Islet of Langerhans (tissue), 1 donor: ENCODE measurements at regions not wholly inside any gene's neighbourhood (a gene's known extent, or its start where the extent isn't known, plus 50 kb on each side); places are given as distances from the start of the nearest gene placed in this dataset.

ENCODE experiments used
- FAIRE-seq: peaks from one replicate; lab custom pipeline; 2011; peaks lifted over from hg19 to GRCh38; lab: Jason Lieb, UNC

DNA sequence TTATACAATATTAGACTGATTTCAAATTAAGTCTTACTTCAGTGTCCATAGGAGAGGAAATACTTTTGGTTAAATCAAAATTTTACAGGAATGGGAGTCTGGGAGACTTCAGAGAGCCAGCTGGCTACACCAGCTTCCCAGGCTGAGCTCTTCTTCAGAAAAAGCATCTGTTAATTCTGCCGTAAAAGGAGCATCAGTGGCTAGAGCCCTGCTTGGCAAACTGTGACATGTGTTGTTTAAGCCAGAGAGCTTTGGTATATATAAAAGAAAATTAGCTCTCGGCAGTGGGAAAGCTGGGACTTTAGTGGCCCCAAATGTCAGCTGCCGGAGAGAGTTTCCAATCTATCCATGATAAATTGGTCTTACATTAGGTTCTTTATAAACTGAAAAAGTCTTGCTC is 378.8 kb upstream of the TUSC1 start:
- FAIRE-seq: no peak

DNA sequence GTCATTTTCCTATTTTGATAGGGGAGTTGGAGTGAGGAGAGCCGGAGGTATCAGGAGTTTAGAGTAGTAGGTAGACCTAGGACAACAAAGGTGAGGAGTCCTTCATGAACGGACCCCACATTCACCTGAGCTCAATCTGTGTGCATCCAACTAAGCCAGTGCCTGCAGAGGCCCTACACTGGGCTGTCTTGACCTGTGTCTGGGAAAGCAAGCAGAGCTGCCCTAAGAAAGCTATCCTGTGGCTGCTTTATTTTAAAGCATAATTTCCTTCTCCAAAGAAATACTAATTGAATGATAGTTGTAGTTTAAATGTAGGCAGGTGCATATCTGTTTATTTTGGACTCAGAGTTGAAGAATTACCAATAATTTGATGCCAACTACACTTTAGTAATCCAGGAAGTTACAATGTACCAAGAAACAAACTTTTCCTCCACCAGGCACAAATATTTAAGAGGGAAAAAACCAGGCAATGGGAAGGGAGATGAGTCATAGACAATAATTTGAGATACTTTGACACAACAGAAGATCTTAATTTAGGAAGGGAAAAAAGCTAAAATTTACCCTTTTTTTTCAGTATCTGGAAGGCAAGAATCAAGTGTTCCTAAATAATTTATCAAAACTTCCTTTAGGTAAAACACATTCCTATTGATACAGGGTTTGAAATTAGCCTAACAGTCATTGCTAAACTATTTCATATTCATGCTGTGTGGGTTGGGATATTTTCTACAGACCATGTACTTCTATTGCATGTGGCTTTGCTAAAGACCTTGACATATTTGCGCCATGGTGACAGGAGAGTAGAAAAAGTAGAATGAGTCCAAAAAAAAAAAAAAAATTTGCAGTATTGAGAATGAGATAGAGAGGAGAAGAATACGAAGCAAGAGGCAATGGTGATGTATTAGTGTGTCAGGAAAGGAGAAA is 376.6 kb upstream of the TUSC1 start:
- no peak for FAIRE-seq

DNA sequence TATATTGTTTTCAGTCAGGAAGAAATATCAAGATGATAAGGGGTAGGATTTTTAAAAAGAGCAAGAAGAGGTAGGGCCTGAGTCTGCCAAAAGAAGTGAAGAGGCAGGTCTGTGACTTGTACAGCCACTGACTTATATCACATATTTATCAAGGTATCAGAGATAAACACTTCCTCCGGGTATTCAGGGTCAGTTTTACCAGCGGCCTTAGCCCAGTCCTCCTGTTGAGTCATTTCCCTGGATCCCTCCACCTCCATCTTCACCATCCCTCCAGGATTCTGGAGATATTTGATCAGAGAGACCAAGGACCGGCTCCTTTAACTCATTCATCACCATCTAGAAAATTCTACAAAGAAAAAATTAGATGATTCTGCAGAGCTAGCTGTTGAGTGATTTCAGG is 375.7 kb upstream of the TUSC1 start:
- no peak for FAIRE-seq

DNA sequence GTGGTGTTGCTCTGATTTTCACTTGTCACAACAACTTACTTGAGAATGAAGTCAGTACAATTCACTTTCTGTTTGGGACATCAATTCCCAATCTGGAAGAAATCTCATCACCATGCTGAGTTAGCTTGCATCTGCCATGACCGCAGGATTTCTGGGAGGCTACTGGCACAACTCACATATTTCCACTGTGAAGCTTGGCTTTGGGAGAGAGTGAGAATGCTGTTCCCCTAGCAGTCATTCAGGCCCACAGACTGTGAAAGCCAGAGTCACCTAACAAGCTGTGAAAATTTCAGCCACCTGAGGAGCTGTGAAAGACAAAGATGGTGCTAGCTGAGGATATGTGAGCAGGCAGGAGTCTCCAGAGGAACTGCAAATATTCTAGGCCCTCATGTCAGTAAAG is 365.2 kb upstream of the TUSC1 start:
- FAIRE-seq: no peak

DNA sequence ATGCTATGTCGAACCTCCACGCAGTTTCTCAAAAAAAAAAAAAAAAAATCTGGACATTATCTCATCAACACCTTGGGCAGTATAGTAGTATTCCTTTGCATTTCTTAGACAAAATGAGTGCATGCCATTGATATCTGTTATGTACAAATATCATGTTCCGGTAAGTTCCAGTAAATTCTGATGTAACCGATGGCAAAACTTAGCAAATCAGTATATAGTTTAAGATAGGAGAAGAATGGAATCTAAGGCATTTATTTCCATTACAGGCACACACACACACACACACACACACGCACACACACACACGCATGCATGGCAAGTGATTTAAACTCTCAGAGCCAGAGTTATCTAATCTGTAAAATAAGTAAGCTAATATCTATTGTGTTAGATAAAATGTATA is 356.5 kb upstream of the TUSC1 start:
- FAIRE-seq: no peak

DNA sequence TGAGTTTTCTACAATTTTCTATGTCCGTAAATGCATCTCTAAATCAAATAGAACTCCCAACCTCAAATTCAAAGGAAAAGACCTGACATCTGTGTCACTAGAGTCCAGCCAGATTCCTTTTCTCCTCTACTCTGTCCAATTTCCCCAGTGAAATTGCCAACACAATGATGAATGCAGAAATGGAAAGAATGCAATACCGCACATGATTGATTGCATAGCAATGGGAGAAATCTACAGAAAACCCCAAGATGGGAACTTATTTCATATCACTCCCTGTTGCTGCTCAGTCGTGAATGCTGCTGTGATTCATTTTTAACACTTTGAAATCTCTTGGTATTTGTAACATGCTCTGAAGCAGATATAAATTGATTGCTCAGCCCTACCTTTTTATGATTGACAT is 355.1 kb upstream of the TUSC1 start:
- FAIRE-seq: no peak

DNA sequence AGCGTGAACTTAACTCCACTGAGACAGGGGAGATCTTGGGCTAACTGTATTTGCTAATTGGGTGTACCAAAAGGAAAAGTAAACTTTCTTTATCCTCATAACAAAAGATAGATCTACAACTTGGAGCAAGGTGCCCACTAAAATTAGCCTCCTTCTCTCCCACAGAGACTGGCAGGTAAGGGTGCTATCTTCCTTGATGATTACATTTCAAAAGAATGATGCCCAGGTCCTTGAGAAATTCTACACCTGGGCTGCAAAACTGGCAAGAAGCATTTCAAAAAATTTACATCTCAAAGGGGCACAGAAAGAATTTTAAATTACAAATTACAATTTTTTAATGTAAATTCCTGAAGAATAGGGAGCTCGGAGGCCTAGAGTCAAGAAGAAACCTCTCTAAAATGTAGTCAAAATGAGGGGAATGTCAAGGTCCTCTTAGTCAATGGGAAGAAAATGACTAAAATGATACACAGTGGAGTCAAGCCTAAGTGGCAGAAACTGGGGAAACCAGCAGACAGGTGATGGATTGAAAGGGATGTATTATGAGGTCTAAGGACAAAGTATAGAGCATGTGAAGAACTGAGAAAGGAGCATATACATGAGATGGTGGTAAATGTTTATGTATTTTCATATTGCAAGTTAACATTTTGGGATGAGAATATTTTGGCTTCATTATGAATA is 348.3 kb upstream of the TUSC1 start:
- FAIRE-seq: no peak

DNA sequence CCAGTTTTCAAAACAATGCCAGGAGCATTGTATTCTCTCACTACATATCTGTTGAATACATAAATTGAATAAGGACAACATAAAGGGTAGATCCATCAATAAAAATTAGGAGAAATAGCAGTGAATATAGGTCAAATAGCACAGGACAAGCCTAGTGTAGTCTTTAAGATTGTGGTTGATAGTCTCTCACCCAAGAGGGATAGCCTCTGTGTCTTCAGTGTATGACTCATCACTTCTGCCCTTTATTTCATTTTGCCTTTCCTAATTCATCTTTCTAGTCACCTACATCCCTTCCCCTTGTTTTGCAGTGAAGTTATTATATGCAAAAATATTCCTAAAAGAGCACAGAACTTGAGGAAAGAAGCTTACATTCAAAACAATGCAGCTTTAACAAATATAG is 335.0 kb upstream of the TUSC1 start:
- FAIRE-seq: no peak

DNA sequence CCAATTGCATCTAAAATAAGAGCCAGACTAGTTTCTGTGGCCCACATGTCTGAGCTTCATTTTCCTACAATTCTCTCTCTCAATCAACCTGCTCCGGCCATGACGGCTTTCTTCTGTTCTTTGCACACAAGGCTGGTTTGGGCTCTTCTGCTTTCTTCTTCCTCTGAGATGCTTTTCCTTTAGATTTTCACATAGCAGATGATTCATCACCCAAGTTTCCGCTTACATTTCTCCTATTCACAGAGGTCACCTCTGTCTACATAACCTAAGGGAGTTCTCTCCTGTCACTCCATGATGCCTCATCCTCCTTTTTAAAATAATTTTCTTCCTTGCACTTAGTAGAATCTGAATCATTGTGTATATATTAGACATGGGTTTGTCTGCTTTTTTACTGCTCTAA is 334.6 kb upstream of the TUSC1 start:
- no peak for FAIRE-seq

DNA sequence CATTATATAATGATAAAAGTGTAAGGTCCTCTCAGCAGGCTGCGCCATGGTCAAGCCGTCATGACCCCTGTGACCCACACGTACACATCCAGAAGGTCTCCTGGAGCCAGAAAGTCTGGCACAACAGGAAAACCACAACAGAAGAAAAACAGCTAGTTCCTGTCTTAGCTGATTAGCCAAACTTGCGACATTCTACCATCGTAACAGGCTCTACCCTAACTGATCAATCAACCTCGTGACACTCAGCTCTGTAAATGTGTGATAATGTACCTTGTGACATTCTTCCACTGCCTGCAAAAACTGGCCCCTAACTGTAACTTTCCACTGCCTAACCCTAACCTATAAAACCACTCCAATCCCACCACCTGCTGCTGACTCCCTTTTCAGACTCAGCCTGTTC is 316.4 kb upstream of the TUSC1 start:
- FAIRE-seq: no peak

DNA sequence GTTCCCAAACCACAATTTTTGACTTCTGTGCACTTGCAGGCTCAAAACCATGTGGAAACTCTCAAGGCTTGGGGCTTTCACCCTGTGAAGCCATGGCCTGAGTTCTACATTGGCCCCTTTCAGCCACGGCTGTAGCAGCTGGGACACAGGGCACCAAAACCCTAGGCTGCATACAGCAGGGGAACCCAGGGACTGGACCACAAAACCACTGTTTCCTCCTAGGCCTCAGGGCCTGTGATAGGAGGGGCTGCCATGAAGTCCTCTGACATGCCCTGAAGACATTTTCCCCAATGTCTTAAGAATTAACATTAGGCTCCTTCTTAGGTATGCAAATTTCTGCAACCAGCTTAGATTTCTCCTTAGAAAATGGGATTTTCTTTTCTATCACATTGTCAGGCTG is 312.1 kb upstream of the TUSC1 start:
- FAIRE-seq: no peak

DNA sequence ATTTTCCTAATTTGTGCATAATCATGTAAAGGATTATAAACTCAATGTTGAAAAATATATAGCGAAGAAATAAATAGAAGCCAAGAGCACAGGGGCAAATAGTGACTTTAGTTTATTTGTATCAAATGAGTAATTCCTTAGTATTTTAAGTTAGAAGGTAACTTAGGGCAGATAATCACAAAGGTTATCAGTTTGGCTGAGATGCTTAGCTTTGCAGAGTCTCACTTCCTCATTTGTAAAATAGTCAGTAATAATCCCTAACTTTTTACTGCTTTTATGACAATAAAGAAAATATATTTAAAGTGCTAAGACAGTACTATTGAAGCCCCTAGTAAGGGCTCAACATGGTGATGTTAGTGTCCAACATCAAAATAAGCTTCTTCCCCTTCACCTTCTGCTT is 297.4 kb upstream of the TUSC1 start:
- no peak for FAIRE-seq

DNA sequence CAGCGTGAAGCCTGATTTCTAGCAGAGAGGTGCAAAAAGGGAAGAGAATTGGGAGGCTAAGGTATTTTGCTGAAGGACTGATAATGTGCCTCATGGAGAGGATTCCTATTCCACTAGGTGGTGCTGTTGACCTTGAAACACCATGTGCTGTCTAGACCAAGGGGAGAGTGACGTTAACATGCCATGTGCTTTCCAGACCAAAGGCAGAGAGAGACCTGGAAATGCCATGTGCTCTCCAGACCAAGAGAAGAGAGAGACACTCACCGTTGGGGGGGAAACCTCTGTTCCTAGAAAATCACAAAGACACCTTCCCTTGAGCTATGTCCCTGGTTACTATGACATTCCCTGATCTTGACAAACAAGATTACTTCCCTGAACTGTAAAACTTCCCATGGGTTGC is 286.0 kb upstream of the TUSC1 start:
- FAIRE-seq: peak; percentile 91

DNA sequence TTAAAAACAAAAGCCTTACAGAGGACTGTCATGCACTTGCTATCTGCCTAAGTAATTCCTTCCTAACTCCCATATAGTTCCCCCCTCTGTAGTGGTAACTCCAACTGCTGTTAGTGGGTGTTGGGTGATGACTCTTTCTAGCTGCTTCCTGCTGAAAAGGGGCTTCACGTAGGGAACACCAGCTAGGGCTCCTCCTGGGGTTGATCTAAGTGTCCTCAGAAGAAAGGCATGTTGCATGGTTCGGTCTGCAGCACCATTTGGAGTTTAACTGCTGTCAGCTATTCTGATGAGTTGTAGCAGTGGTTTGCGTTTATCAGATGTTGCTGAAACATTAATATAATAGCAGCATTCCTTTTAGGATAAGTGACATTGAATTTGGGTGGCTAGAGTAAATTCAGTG is 281.9 kb upstream of the TUSC1 start:
- no peak for FAIRE-seq

DNA sequence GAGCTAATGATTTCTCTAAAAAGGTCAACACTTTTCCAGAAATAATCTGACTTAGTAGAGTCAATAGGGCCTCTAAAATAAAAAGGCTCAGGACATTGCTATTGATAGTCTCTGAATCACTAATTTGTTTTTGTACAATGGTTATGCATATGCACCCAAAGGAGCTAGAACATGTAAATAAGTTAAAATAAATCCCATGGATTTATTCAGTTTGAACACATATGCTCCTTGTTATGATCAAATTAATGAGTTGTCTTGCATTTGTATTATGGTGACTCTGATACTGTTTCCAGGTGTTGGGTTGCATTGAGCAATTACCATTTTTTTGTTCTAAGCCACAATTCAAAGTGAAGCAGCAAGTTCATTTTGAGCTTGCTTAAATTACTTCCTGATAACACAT is 276.0 kb upstream of the TUSC1 start:
- FAIRE-seq: no peak

DNA sequence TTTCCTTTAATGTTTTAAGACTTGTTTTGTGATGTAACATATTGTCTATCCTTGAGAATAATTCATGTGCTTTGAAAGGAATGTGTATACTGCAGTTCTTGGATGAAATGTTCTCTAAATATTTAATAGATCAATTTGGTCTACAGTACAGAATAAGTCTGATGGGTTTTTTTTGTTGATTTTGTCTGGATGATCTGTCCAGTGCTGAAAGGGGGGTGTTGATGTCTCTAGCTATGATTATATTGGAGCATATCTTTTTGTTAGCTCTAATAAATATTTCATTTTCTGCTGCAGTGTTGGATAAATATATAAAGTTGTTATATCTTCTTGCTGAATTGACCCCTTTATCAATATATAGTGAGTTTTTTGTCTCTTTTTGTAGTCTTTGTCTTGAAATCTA is 269.9 kb upstream of the TUSC1 start:
- FAIRE-seq: no peak

DNA sequence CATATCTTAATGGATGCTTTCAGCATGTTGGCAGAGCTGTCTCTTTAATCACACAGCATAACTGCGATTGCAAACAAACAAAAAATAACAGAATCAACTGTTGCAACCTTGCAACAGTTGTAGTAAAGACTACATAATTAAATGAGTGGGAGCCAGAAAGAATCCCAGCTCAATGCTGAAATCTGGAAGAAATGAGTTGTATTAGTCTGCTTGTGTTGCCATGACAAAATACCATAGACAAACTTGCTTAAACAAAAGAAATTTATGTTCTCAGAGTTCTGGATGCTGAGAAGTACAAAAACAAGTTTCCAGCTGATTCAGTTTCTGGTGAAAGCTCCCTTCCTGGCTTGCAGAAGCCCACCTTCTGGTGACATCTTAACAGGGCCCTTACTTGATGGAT is 260.9 kb upstream of the TUSC1 start:
- FAIRE-seq: no peak

DNA sequence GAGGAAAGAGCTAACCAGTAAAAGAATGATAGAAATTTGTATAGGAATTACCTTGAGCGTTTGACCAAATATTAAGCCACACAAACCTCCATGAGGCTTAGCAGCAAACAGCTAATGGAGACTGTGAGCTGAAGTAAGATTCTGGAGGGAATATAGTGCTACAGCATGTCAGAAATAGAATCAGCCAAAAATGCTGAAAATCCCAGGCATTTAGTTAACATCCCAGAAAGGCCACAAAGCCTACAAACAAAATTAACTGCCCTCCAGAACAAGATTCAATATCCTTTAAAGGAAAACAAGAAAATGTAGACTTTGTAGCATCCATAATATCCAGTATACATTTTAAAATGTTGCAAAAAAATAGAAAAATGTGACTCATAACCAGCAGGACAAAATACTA is 257.8 kb upstream of the TUSC1 start:
- no peak for FAIRE-seq

DNA sequence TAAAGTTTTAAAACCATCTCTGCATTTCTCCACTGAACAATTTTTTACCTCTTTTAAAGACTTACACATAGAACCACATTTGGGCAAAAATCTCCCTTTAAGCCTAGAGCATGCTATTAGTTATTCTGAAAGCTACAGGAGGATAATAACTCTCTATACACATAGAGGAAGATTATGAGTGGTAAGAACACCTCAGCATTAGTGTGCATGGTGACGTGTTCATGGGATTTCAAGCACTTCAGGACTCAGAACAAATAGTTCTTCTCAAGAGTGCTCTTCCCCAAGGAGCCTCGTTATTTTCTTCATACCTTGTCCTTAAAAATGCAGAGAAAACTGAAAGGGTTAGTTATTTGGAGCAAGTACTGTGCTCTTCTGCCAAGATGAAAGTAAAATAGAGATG is 256.9 kb upstream of the TUSC1 start:
- no peak for FAIRE-seq

DNA sequence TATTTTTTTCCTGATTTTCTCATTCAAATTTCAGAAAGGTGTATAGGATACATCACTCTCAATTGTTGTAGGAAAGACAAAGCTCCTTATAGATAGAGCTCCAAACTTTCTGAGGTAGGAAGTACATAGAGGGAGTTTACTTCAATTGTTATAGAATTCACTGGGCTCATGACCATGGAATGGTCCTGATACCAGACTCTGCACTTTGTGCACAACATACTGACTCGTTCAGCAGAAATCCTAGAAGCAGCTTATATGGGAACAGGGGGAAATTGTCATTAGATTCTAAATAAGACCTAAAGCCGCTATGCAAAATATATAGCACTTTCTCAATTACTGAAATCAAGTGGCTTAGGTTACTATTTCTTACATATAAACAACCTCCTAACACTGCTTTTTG is 240.5 kb upstream of the TUSC1 start:
- FAIRE-seq: no peak

DNA sequence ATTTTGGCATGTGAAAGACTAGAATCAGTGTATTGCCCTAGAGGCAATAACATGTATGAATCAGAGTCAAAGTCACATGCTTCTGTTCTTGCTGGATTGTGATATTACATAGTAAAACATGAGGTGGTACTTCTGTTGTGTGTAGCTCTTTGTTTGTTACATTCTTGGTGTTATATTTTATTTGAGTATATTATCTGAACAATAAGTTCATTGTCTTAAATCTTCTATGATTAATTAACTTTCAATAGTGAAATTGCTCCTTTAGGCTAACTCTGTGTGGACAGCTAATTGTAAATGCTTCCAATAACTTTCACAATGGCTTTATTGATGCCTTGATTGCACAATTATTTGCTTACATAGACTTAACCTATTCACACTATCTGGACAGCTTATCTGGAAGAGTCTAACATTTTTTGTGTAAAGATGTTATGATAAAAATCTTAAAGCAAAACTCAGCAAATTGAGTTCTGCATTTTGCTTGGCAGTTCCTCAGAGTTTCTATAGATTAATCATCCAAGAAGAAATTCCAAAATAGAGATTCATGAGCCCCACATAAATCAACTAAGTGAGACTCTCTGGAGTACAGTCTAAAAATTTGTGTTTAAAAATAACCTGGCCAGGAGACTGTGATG is 239.6 kb upstream of the TUSC1 start:
- no peak for FAIRE-seq

DNA sequence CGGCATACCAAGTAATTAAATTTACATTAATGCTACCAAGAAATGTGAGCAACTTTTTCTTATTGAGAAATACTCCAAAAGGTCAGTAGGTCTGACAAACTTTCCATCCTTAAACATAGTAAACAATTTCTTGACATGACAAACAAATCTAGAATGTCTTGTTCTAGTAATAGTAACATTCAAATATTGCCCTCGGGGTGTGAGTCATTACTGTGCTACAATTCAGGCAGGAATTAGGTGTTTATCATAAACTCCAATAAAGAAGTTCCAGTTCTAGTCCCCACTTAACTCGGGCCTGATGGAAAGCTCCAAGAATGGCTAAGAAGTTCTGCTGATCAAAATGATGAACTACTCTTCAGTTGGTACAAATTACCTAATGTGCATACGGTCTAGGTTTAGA is 235.6 kb upstream of the TUSC1 start:
- no peak for FAIRE-seq

DNA sequence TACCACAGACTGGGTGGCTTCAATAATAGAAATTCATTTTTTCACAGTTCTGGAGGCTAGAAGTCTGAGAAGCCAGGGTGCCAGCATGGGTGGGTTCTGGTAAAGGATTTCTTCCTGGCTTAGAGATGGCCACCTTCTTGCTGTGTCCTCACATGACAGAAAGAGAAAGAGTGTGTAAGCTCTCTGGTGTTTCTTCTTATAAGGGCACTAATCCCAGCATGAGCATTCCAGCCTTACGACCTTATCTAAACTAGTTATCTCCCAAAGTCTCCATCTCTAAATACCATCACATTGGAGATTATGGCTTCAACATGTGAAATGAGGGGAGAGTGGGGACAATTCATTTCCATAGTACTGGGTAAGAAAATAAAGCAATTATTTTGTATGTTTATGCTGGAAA is 226.5 kb upstream of the TUSC1 start:
- FAIRE-seq: no peak

DNA sequence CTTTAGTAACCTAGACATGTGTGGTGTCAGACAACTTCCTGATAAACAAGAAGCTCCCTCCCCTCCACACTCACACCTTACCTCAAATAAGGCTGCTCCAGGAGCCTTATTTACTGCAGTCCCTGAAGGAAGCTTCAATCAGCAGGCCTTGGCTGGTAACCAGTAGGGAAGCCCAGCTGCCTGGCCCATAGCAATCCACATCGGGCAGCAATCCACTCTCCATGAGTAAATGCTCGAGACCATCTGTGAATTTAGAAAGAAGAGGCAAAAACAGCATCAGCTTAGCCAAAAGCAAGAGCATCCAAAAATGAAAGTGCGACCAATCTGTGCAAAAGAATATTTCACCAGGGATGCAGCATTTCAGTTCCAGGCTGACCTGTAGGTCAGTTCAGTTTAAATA is 213.3 kb upstream of the TUSC1 start:
- FAIRE-seq: no peak
